ENCODE measurements at regions not wholly inside any gene's neighbourhood (a gene's known extent, or its start where the extent isn't known, plus 50 kb on each side); places are given as distances from the start of the nearest gene placed in this dataset.
A peak's percentile ranks its signal among the peaks of the same experiment; 100 is the strongest.
"Not testable (repeated sequence)": the region's sequence is repeated elsewhere in the genome, so short reads cannot be mapped to it uniquely, and the experiment has no call there.

DNA sequence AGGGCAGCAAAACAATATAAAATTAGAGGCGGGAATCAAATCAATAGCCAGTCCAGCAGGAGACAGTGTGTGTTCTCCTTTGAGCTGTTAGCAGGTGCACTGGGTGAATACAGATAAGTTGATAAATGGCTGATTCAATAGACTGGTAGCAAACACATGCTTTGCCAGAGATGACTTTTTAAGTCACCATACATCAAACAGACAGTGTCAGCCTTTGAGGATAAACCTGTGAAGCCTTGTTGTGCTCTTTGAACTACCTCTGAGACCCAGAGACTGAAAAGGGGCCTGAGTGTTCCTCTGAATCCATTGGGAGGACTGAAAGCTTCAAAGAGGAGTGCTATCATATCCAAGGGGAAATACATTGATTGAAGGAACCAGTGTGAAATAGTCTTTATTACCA is 301.9 kb downstream of the RASEF start:
- no peak for DNase-seq

DNA sequence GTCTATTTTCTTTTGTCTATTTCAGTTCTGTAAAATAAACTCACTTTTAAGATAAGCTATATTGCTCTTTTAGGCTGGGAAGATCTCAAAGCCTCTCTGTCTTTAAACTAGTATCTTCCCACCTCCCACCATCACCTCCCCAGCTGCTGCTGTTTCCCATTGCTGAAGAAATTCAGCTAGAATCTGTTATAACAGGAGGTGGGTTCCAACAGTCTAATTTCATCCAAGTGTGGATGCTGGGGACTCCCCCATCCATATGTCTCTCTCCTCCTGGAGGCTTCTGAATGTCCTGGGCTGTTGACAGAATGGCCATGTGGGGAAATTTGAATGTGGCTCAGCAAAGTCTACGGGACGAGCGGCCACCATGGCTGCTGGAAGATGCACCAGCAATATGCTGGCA is 301.0 kb downstream of the RASEF start:
- no peak for DNase-seq

DNA sequence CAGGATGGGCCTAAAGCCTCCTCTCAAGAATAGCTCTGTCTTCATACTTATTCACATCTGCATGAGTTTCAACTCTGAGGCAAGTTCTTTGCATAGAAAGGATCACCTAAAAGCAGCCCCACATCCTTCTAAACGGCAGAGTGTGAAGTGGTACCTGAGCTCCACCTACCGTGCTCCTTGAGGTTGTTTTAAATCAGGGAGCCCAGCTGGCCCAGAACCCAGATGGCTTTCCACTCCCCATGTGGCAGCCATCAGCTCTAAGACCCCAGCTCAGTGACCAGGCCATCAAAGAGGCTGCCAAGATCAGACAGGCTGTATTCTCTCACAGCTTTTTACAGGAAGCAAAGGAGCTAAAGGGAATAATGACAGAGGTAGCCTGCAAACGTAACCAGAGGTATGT is 299.3 kb downstream of the RASEF start:
- no peak for DNase-seq

DNA sequence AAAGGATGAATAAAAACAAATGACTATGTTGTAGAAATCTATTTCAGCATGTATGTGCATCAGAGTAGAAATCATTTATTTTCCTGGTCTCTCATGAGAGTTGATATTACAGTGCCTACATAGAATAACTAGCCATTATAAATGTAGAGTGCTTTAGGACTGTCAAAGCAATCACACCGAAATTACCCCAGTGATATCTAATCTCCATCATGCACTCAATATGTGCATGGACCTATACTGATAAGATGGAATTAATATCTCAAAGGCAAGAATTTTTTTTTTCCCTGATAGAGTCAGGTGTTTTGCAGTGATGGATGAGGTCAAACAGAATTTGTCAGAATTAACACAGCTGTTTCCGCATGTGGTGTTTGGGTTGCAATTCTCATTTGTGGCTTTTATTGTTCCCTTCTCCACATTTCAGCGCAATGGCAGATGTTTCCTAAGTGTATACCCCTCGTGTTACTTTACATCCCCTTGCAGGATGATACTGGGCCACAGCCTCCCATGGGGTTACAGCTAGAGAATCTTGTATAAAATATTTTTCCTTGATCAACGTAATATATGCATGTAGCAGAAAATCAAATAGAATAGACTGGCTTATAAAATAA is 298.8 kb downstream of the RASEF start:
- no peak for DNase-seq

DNA sequence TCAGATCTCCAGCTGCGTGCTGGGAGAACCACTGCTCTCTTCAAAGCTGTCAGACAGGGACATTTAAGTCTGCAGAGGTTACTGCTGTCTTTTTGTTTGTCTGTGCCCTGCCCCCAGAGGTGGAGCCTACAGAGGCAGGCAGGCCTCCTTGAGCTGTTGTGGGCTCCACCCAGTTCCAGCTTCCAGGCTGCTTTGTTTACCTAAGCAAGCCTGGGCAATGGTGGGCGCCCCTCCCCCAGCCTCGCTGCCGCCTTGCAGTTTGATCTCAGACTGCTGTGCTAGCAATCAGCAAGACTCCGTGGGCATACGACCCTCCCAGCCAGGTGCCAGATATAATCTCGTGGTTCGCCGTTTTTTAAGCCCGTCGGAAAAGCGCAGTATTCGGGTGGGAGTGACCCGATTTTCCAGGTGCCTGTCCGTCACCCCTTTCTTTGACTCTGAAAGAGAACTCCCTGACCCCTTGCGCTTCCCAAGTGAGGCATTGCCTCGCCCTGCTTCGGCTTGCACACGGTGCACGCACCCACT is 288.2 kb downstream of the RASEF start:
- not testable (repeated sequence) for DNase-seq

DNA sequence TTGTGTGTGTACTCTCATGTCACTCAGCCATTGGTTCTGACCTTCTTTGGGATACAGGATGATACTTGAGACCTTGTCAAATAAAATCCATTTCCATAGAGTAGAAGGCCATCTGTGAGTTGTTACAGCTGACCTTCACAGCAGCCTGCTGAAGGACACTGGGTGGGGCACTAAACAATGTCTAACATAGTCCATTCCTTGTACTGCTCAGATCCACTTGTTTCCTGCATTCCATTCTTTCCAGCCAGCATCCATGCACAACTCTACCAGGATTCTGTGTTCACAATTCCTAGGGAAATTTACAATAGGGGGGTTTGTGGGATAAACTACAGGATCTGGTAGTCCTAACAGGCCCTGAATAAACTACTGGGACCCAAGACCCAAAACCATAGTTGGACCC is 286.4 kb downstream of the RASEF start:
- DNase-seq, result no peak

DNA sequence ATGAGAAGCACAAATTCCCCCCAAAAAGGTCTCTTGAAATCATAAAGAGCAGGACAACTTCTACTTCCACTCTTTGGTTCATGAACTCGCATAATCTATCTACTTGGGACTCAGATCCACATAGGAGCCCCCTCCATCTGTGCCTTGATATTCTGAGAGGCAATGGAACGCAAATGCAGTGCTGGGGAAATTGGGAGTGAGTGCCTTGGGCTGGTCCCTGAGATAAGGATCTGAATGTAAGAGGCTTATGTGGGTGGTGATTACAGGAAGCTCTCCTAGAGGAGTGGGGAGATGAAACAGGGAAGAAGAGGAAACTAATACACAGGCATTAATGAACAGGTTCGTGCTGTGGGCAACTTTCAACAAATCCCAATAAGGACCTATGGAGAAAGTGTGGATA is 285.6 kb downstream of the RASEF start:
- no peak for DNase-seq

DNA sequence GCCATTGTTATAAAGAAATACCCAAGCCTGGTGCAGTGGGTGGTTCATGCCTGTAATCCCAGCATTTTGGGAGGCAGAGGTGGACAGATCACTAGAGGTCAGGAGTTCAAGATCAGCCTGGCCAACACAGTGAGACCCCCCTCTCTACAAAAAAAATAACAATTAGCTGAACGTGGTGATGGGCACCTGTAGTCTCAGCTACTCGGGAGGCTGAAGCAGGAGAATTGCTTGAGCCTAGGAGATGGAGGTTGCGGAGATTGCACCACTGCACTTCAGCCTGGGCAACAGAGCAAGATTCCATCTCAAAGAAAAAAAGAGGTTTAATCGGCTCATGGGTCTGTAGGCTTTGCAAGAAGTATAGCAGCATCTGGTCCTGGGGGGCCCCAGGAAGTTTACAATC is 284.0 kb downstream of the RASEF start:
- DNase-seq, result not testable (repeated sequence)

DNA sequence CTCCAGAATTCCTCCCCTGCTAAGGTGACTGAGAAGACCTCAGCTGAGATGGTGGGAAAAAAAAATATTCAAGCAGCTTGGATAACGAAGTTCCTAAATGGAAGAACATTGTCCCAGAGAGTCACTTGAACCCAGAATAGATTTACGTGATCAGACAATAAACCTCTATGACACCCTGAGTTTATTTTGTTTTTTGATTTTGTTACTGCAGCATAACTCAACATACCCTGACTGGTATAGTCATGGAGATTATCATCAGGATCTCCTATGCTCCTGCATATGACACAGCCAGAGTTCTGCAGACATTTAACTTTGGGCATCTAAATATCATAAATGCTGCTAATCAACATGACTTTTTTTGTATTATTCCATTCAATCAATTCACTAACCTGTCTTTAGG is 282.9 kb downstream of the RASEF start:
- no peak for DNase-seq

DNA sequence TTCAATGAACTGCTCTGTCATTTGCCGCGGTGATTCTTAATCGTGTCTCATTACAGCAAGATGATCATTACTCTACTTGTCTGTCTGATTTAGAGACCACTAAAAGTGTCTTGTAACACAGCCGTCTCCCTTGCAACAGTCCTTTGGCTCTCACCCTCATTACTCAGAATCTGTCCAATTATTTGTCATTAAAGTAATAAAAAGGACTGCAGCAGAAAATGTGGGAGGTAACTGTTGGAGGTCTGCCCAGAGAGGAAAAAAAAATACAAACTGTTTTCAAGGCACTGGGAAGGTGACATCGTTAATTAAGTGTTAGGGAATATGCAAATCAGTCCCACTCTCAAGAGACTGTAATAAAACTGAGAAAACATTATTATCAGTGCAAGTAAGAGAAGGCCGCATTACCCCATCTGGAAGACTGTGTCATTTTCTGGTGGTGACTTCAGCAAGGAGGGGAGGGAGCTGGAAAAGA is 281.0 kb downstream of the RASEF start:
- DNase-seq, result peak; percentile 10 to 21

DNA sequence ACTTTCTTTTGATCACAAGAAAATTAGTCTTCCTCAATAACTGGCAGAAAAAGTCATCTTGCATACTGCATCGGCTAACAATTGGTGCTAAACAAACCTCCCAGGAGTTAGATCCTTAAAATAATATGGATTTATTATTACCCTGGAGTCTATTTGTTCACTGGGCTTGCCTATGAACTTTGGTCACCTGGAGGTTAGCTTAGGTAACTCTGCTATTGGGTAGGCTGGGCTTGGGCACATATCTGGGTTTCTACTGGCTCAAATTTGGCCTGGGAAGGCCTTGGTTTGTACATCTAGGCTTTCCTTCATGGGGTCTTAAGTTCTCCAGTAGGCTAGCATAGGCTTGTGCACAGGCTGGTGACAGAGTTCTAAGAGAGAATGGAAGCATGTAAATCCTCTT is 279.9 kb downstream of the RASEF start:
- DNase-seq, result no peak

DNA sequence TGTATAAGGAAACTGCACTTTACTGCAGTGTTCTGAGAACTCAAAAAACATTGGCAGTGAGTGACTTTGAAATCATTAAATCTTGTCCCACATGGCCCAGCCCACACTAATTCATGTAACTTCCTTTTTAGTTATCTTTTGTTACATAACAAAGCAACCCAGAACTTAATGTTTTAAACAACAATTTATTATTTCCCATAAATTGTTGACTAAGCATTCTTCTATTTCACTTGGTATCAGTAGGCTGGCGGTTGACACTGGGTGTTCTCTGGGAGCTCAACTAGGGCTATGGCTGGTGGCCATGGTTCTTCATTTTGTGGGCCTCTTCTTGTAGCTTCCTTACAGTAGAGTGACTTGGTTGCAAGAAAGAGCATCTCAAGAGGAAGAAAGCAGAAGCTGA is 278.4 kb downstream of the RASEF start:
- no peak for DNase-seq

DNA sequence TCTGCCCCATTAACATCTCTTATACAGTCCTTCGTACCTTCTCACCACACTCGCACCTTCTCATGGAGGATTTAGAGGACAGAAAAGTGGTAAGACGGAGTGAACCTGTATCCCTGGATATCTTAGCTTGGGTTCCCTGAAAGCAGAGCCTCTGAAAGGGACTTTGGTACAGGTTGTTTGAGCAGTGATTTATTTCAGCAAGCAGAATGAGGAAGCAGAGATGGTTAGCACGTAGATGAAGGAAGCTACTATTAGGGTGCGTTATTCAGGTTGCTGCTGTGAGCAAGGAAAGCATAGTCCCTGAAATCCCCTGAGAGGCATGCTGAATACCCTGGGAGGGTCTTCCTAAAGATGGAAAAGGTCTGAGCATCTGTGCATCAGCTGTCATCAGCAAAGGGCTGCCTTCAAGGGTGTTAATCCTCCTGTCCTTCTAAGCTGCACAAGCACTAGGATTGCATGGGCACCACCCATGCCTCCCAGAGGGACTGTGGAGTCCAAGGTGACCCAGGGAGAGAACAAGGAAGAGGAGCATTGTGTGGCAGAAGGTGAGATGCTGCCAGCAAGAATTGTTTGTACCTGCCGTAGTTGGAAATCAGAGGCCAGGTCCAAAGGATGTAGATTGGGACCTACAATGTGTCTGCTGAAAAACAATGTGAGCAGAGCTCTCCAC is 273.7 kb downstream of the RASEF start:
- no peak for DNase-seq

DNA sequence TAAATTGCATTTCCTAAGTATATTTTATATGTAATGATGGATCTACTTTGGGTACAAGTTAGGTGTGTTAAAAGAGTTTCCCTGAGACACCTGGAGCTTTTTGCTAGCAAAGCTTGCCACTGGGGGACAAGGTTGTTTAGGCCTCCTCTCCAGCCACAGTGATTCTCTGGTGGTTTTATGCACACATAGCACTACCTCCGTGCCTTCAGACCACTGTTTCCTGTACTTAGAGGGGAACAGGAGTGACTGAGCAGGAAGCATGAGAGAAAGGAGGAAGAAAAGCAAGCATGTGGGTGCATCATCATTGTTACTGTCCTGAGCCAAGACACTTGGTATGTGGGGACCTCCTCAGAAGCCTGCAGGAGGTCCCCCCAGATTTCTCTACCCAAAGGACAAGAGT is 272.1 kb downstream of the RASEF start:
- no peak for DNase-seq

DNA sequence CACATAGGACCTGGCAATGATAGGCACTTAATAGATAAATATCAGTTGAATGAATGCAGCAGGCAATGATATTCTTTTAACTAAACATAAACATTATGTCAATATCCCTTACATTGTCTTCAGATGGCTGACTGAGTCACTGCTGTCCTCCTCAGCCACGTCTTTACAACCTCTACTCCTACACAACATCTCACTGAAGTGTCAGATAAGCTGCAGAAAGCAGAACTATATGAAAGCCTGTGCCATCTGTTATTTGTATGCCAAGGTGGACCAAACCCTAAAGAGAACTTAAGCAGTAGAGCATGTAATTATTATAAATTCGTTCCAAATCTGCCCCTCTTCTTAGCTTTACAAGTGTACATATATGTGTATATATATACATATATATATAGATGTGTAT is 271.2 kb downstream of the RASEF start:
- DNase-seq, result no peak

DNA sequence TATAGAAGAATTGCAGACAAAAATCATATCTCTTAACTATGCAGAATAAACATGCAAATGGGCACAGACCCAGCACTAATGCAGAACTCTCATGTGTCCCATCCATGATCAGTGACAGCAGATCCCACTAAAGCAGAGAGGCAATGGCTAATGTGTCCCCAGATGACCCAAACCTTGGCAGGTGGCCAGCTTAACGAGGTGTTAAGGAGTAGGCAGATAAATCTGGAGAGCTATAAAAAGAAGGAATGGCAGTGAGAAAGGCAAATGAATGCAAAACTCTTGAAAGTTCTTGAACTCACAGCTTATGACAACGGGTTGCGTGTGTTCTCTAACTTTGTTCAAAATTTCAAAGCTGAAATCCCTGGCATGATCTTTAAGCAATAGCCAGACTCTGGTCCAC is 265.4 kb downstream of the RASEF start:
- peak; percentile 4 to 62 for DNase-seq

DNA sequence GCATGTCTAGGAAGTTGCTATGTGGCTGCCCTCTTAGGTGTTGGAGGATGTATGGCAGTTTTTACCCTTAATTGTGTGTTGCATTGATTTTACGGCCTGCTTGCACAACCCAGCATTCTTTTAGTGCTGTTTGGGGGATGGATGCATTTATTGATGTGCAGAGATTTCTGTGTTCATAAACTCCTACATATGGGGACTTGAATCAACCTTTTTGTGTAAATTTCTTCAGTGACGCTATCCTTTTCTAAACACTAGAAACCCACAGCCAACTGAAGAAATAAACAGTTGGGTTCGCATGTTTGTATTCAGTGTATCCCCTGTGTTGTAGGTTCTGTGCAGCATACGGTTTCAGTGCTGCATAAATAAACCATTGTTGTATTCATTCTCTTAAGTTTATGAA is 263.7 kb downstream of the RASEF start:
- DNase-seq, result no peak

DNA sequence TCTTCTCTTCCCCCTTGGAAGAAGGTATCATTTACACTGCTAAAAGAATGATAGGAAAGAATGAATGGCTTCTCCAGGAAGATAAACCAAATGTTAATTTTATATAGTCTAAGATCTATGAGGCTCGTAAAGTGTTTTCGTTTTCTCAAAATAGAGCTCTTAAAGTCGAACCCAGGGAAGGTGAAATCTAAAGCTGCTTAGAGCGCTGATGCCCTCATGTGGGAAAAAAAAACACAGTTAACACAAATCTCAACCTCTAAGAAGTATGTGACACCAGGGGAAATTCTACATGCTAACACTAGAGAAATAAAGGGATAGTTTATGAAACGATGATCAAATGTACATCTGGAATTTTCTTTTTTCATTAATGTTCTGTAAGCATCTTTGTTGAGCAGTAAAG is 257.9 kb downstream of the RASEF start:
- no peak for DNase-seq

DNA sequence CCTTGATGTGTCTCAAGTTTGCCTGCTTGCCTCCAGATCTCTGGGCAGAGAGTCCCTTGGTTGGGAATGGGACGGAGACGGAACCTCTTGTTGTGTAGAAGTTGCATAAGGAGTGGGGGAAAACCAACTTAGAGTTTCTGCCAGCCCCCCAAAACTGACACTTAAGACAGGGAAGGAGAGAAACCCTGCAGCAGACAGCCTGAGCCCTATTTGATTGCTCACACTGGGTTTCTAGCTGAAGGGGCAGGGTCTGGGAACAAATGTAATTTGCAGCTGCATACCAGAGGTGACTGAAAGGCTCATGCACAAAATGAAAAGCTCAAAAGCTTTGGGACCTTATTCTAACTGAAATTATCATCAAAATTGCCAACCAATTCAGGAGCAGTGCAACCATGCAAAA is 254.5 kb downstream of the RASEF start:
- no peak for DNase-seq

DNA sequence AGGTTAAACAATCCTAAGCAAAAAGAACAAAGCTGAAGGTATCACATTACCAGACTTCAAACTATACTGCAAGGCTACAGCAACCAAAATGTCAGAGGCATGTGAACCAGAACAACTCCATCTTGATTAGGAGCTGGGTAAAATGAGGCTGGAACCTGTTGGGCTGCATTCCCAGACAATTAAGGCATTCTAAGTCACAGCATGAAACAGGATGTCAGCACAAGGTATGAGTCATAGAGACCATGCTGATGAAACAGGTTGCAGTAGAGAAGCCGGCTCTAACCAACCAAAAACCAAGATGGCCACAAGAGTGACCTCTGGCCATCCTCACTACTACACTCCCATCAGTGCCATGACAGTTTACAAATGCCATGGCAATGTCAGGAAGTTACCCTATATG is 252.0 kb downstream of the RASEF start:
- DNase-seq, result no peak

DNA sequence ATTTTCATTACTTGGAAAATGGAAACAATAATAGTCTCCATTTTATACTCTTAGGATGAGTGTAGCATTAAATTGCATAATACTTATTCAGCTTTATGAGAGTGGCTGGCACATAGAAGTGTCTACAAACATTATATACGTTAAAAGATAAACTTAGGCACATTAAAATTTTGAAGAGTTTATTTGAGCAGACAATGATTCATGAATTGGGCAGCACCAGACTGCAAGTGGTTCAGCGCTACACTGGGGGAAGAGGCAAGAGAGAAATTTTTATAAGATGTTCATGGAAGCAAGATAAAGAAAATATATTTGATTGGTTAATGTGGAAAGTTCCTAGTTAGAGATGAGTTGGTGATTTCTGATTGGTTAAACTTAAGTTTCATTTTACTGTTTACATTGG is 243.7 kb downstream of the RASEF start:
- no peak for DNase-seq

DNA sequence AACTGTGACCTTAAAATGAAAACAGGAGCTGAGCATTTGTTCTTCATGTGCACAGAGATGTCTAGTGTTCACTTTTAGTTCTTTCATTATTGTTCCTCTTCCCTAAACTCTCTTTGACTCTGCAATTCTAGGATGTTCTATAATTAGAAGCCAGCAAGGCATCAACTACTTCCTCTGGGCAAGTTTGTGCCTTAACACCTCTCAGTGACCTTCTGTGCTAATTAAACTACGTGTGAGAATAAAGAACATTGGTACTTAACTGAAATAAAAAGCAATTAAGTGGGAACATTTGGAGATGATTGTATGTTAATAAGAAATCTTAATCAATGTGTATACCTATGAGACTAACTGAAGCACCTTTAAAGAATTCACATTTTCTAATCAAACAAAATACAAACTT is 242.8 kb downstream of the RASEF start:
- DNase-seq, result no peak

DNA sequence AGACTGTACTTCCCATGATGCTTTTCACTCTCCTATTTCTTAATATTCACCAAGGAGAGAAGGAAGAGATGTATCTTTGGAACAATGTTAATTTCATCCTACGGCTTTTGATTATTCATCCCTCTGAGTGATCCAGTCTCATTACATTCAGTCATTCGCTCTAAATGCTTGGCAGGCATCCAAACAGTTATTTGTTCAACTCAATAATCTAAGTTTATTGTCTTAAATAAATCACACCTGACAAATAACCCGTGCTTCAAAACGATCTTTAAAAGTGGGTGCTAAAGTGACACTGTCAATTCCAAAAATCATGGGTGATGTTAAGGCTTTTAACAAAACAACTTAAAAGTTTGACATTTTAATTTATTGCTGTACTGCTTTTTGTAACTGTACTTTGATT is 233.1 kb downstream of the RASEF start:
- no peak for DNase-seq

DNA sequence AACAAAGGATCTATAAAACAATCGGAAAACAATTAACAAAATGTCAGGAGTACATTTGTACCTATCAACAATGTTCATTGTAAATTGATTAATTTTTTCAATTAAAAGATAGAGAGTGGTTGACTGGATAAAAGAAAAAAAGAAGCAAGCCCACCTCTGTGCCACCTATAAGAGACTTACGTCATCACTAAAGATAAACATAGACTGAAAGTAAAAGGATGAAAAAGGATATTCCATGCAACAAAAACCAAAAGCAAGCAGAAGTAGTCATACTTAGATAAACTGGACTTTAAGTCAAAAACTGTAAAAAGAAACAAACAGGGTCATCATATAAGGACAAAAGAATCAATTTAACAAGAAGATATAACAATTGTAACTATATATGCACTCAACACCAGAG is 197.4 kb downstream of the RASEF start:
- DNase-seq, result no peak
